ENCODE measurements at regions not wholly inside any gene's neighbourhood (a gene's known extent, or its start where the extent isn't known, plus 50 kb on each side); places are given as distances from the start of the nearest gene placed in this dataset.

GRCh38 chr17:55632893-55633292, 89.8 kb downstream of the TMEM100 start:
- DNase-seq = no peak

GRCh38 chr17:55632236-55632635, 90.4 kb downstream of the TMEM100 start:
- DNase-seq = no peak

DNA sequence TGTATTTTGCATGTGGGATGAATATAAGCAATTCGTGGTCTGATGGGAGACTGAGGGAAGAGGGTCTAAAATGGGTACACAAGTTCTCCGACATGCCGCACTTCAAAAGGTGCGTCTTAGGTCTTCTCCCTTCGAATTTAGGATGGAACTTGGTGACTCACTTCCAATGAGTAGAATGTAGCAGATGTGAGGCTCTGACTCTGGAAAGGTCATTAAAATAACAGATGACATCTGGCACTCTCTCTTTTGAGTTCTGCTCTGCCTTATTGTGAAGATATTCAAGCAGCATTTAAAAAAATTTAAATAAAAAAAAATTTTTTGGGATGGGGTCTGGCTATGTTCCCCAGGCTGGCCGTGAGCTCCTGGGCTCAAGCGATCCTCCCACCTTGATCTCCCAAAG, 92.7 kb downstream of the TMEM100 start:
- DNase-seq = no peak

- DNase-seq = no peak
These were observed 97.1 kb downstream of the TMEM100 start for GRCh38 chr17:55625521-55625920.

- DNase-seq = no peak
These were observed 97.8 kb downstream of the TMEM100 start for GRCh38 chr17:55624772-55625433.

- no peak for DNase-seq
These were observed 100.1 kb downstream of the TMEM100 start for GRCh38 chr17:55622547-55622946.

DNA sequence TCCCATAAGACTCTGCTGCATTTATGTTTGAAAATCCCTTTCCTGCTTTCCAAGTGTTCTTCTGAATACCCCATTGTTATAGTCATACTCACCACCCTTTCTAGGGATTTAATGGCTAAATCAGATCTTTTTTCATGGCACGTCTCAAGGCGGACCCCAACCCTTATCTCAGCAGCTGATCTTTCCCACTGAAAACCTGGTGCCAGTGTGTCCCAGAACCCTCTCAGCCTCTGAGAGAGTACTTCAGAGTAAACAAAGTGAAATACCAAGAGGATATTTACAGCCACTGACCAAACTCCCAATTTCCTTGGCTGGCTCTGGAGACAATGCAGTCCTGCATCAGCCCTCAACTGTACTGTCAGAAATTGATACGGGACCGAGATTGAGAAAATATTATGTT, 101.7 kb downstream of the TMEM100 start:
- no peak for DNase-seq

- DNase-seq = no peak
These were observed 102.6 kb downstream of the TMEM100 start for GRCh38 chr17:55620023-55620422.

- DNase-seq = no peak
These were observed 105.2 kb downstream of the TMEM100 start for GRCh38 chr17:55617441-55617840.

DNA sequence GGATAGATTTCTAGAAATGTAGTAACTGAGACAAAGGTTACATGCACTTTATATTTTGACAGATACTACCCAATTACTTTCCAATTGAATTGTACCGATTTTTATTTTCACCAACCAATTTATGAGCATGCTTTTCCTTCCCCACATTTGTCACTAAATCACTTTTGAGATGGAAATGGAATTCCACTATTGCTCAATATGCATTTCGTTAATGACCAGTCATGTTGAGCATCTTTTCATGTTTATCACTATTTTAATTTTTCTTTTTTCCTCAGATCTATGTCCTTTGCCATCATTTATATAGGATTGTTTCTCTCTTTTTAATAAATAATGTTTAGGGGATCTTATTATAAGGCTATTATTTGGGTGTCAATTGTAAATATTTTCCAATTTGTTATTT, 102.8 kb upstream of the SMIM36 start:
- DNase-seq = no peak

GRCh38 chr17:55612691-55613141, 101.5 kb upstream of the SMIM36 start:
- no peak for DNase-seq

GRCh38 chr17:55607731-55608341, 96.6 kb upstream of the SMIM36 start:
- no peak for DNase-seq

DNA sequence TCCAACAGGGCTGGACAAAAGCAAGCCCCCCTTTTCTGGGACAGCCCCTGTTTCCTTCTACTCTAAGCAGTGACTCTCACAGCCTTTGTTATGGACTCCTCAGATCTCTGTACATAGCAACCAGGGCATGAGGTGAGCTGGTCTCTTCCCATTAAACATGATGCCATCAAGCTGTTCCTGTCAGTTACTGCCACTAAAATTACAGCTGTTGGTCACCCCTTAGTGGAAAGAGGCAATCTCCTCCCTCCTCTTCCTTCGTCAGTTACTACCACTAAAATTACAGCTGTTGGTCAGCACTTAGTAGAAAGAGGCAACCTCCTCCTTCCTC, 95.2 kb upstream of the SMIM36 start:
- DNase-seq = no peak

DNA sequence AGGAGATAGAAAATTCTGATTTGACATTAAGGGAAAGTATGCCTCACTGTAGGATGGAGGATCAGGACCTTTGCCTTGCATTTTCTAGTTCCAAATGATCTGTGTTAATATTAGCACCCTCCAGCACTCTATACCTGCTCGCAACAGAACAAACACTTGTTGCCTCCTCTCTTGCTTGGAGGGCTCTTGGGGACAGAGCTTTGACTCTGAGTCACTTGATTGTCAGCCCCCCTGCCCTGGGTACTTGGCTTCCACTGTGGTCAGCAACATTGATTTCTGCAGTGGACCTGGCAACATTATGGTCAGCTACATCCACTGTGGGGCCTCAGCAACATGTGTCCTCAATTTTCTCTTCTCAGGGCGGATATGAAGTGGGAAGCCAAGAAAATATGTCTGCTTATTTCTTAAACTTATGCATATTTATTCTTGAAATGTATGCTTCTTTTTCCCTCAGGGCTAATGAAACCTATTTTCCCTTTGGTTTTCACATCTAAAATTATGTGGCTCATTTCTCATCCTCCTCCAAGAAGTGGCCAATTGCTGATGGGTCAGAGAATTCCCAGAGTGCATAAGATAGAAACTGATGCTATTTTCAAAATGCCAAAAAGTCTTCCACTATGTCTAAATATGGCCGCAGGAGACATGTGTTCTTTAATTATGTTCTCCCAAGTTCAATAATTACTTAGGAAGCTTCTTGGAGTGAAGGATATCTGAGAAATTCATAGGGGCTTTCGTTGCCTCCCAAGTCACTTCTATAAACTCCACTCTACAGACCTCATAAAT, 94.6 kb upstream of the SMIM36 start:
- DNase-seq = no peak

DNA sequence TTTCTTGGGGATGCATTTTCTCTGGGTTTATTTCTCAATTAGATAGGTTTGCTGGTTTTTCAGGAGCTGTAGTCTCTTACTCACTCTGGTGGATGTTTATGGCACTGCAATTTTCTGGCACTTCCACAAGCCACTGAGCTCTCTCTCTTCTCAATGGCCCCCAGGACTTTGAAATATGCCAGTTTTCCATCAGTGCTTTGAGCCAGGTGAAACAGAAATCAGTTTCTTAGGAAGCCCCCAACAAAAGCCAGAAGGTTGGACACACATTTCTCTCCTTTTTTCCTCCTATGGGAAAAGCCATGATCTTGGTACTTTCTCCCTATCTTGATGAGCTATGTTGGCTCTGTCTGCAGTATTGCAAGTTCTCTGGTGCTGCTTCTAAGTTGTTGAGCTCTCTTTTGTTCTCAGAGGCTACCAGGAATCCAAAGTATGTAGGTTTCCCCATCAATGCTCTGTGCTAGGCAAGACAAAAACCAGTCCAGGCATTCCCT, 90.7 kb upstream of the SMIM36 start:
- peak; percentile 20 for DNase-seq

GRCh38 chr17:55598495-55598894, 87.2 kb upstream of the SMIM36 start:
- DNase-seq = no peak

DNA sequence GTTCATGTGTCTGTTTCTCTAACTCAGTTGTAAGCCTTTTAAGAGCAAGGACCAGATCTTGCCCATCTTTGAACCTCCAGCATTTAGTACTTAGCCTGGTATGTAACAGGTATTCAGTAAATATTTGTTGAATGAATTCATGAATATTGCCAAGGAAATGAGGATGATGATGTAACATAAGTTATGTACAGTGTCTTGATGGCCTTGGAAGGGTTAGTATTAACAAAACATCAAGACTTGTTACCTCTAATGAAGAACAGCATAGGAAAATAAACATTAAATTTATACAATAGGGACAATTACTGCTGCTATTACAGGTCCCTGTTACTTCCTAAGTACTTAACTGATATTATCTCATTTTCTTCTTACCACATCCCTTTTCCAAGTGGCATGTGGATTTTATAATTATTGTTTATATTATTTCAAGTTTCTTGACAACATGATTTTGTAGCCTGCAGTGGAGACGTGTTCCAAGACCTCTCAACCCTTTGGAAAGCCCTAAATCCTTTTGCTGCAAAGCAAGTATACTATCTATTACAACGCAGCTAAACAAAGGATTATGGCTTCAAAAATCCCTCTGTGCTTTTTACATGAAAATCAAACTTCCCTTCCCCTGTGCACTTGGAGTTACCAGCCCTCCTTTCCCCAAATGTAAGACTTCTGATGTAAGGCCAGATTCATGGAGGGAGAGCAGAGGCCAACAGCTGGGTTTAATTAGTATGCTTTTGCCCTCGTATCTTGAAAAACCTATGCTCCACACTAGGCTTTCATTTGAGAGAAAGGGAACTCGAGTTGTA, 77.4 kb upstream of the SMIM36 start:
- no peak for DNase-seq

DNA sequence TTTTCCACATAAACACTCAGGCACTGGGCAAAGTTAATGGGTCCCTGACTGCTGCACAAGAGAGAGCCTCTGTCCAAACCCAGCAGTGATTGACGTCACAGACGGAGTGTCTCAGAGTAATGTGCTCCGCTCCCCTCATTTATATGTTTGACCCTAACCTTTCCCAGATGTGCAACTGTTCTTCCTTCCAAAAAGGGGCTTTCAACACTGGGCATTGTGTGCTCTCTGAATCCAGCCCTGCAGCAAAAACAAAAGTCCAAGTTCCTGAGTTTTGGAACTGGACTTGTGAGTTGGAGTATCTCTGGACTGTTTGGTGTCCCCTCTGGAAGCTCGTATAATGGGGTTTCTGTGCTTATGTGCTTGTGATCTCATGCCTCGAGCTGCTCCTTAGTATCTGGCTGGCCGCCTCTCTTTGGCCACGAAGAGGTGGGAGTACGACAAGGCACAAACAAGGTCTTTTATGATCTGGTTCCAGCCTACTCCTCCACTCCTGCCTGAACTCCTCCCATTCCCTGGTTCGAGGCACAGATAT, 76.4 kb upstream of the SMIM36 start:
- DNase-seq = no peak

DNA sequence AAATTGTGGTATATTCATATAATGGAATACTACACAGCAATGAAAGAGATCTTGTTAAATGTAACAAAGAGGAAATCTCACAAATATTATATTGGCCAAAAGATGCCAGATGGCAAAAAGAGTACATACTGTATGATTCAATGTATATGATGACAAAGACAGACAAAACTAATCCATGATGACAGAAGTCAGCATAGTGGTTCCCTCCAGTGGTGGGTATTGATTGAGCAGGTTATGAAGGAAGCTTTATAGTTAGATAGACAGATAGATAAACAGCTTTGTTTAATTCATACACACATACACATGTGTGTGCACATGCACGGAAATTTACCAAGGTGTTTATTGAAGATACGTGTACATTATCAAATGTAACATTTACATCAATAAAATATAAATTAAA, 74.4 kb upstream of the SMIM36 start:
- DNase-seq = no peak

DNA sequence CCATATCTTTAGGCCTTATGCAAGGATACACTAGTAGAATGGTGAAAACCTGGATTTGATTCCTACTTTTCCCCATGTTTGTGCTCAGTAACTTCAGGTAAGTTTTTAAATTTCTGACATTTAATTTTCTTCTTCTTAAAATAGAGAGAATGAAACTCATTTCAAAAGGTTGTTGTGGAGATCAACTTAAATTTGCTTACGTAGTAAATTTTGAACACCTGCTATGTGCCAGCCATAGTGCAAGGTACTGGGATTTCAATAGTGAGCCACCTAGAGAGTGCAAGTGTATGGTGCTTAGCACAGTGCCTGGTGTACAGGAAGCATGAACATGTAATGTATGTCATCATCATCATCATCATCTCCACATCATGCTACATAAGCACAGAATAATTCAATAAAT, 73.6 kb upstream of the SMIM36 start:
- no peak for DNase-seq

DNA sequence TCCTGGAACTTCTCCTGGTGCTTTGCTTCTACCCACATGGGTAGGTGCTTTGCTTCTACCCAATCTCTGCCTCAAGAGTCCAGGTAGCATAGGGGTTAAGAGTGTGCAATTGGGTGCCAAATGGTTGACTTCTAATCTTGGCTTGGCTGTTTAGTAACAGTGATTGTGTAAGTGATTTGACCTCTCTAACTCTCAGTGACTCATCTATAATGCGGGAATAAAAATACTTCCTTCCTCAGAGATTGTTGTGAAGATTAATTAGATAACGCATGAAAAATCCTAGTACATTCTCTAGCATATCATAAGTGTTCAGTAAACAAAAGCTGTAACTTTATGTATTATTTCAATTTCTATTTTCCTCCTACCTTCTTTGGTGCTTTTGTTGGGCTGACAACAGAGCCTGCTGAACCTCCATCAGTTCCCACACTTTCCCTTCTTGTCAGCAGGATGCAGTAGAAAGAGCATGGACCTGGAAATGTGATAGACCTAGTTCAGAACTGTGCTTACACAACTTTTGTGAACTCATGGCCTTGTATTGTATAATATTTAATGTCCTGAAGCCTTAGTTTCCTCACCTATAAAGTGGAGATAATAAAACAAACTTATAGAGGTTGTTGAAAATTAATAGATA, 72.9 kb upstream of the SMIM36 start:
- no peak for DNase-seq

DNA sequence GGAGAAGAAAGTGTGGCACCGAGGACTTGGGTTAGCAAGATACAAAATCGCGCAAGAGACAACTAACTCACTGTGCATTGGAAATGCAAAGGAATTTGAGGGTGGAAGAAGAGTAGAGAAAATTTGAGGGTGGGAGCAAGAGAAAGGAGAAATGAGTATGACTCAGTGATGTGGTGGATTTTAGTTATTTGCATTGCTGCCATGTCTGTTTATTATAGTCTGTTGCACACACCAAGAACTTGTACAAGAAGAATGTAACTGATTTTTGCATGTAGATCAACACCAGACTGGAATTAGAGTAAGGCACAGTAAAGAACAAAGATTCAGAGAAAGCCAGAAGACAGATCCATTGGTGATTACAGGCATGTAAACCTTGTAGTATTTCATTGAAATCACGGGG, 71.6 kb upstream of the SMIM36 start:
- no peak for DNase-seq
